ENCODE measurements at regions not wholly inside any gene's neighbourhood (a gene's known extent, or its start where the extent isn't known, plus 50 kb on each side); places are given as distances from the start of the nearest gene placed in this dataset.

DNA sequence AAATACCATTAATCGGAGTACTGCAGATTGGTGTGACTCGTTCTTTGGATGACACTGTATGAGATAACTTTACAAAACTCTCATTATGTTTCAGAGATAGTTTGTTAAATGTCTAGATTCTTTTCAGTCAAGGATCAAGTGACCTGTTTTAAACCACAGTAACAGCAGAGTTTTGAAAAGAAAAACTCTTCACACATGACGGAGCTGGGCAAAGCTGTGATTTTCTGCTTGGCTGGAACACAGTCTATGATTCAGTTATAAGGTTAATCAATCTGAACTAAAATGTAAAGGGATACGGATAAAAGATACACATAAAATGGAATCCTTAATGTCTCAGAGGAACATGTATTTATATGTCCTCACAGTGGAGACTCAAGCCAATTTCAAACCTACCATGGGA lies 573.2 kb downstream of the PRKD1 start:
- Histone ChIP-seq H2BK120ac (ENCODE audit: insufficient read depth, low read length, poor library complexity) (no peak overlapping the region), H3K9ac (ENCODE audit: low read length) (no peak overlapping the region), H3K79me1 (ENCODE audit: low read length) (no peaks in the 10 kb centered on the region), H3K27me3 (ENCODE audit: insufficient read depth, low read length) (no peaks in the 10 kb centered on the region), H3K18ac (ENCODE audit: low read length) (no peak overlapping the region), H2BK5ac (ENCODE audit: low read depth, low read length, poor library complexity) (no peak overlapping the region), H2BK12ac (ENCODE audit: low read length) (no peak overlapping the region), H3K36me3 (ENCODE audit: control insufficient read depth in 1 of 2, insufficient read depth in 2 of 2, low read length in 2 of 2) (no peaks in the 10 kb centered on the region), H3K27ac (ENCODE audit: low read depth, low read length) (no peak overlapping the region), H2AFZ (ENCODE audit: insufficient read depth, low read length, poor library complexity) (no peak overlapping the region), H3K4ac (ENCODE audit: low read depth, low read length) (no peak overlapping the region), H3K4me1 (ENCODE audit: control insufficient read depth in 1 of 2, insufficient read depth in 2 of 2, low read length in 2 of 2) (no peaks in the 10 kb centered on the region), H3K23ac (ENCODE audit: low read length) (no peak overlapping the region), H3K9me3 (ENCODE audit: insufficient read depth, low read depth, low read length) (no peaks in the 10 kb centered on the region), H4K8ac (ENCODE audit: low read depth, low read length) (no peak overlapping the region), H4K91ac (ENCODE audit: low read depth, low read length) (no peak overlapping the region), H3K4me3 (ENCODE audit: low read depth, low read length) (no peak overlapping the region), H3K14ac (ENCODE audit: low read length) (no peak overlapping the region), H4K12ac (ENCODE audit: low read depth, low read length) (no peak overlapping the region), H2AK5ac (ENCODE audit: low read length) (no peak overlapping the region), H3K79me2 (ENCODE audit: control insufficient read depth, insufficient read depth, low read length, poor library complexity) (no peaks in the 10 kb centered on the region), H3K4me2 (ENCODE audit: low read length) (no peak overlapping the region)
- no CpG with 5 or more reads among the region's 4 CpGs for WGBS (ENCODE audit: extremely low coverage, insufficient coverage, insufficient read length)
- DNase-seq = no peak

DNA sequence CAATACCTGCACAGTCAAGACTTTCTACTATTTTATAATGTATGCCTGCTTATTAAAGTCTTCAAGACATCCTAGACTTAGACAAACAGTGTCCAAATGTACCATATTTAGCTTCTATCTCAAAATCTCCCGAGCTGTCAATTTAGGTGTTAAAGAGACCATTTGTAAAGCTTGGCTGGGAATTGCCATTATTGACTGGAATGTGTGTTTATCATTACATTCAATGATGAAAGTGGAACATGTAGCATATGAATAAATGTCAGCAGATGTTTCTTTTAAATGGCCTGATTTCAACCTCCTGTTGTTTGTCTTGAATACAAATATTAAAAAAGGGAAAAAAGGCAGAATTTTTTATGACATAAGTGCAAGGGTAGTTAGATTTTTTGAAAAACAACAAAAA lies 572.3 kb downstream of the PRKD1 start:
- H3K14ac ChIP-seq (ENCODE audit: low read length) = no peak overlapping the region
- H3K79me2 ChIP-seq (ENCODE audit: control insufficient read depth, insufficient read depth, low read length, poor library complexity) = no peaks in the 10 kb centered on the region
- H2BK5ac ChIP-seq (ENCODE audit: low read depth, low read length, poor library complexity) = no peak overlapping the region
- no peak overlapping the region for H2AK5ac ChIP-seq (ENCODE audit: low read length)
- no peak overlapping the region for H4K8ac ChIP-seq (ENCODE audit: low read depth, low read length)
- no peak overlapping the region for H3K4ac ChIP-seq (ENCODE audit: low read depth, low read length)
- no peak overlapping the region for H3K18ac ChIP-seq (ENCODE audit: low read length)
- H3K79me1 ChIP-seq (ENCODE audit: low read length) = no peaks in the 10 kb centered on the region
- H4K12ac ChIP-seq (ENCODE audit: low read depth, low read length) = no peak overlapping the region
- H3K9me3 ChIP-seq (ENCODE audit: insufficient read depth, low read depth, low read length) = no peaks in the 10 kb centered on the region
- WGBS (ENCODE audit: extremely low coverage, insufficient coverage, insufficient read length) = no CpG with 5 or more reads among the region's 1 CpG
- H2AFZ ChIP-seq (ENCODE audit: insufficient read depth, low read length, poor library complexity) = no peak overlapping the region
- no peak overlapping the region for H3K23ac ChIP-seq (ENCODE audit: low read length)
- H3K36me3 ChIP-seq (ENCODE audit: control insufficient read depth in 1 of 2, insufficient read depth in 2 of 2, low read length in 2 of 2) = no peaks in the 10 kb centered on the region
- H3K4me2 ChIP-seq (ENCODE audit: low read length) = no peak overlapping the region
- H3K27ac ChIP-seq (ENCODE audit: low read depth, low read length) = no peak overlapping the region
- no peak overlapping the region for H2BK120ac ChIP-seq (ENCODE audit: insufficient read depth, low read length, poor library complexity)
- H4K91ac ChIP-seq (ENCODE audit: low read depth, low read length) = no peak overlapping the region
- DNase-seq = no peak
- no peak overlapping the region for H3K4me3 ChIP-seq (ENCODE audit: low read depth, low read length)
- no peak overlapping the region for H3K9ac ChIP-seq (ENCODE audit: low read length)
- no peak overlapping the region for H2BK12ac ChIP-seq (ENCODE audit: low read length)
- no peaks in the 10 kb centered on the region for H3K4me1 ChIP-seq (ENCODE audit: control insufficient read depth in 1 of 2, insufficient read depth in 2 of 2, low read length in 2 of 2)
- H3K27me3 ChIP-seq (ENCODE audit: insufficient read depth, low read length) = no peaks in the 10 kb centered on the region

DNA sequence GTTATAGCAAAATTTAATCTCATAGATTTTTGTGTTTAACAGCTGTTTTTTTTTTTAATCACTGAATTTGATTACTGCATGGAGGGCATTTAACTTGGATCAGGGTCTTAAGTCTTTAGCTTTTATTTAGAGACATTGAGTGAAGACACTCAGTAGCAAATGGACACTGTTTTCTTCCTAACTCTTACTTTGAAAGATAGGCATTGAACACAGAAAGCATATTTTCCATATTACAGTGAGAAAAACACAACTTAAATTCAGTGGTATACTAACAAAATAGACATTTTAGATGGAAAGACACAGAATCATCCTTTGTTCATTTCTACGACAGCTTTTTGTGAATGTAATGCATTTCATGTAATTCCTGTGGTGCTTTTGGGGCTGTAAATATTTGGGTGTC lies 571.8 kb downstream of the PRKD1 start:
- no peaks in the 10 kb centered on the region for H3K4me1 ChIP-seq (ENCODE audit: control insufficient read depth in 1 of 2, insufficient read depth in 2 of 2, low read length in 2 of 2)
- no peaks in the 10 kb centered on the region for H3K27me3 ChIP-seq (ENCODE audit: insufficient read depth, low read length)
- H3K4ac ChIP-seq (ENCODE audit: low read depth, low read length) = no peak overlapping the region
- no peak overlapping the region for H4K91ac ChIP-seq (ENCODE audit: low read depth, low read length)
- no peaks in the 10 kb centered on the region for H3K36me3 ChIP-seq (ENCODE audit: control insufficient read depth in 1 of 2, insufficient read depth in 2 of 2, low read length in 2 of 2)
- no peak overlapping the region for H2BK12ac ChIP-seq (ENCODE audit: low read length)
- no peak overlapping the region for H3K4me2 ChIP-seq (ENCODE audit: low read length)
- H3K79me2 ChIP-seq (ENCODE audit: control insufficient read depth, insufficient read depth, low read length, poor library complexity) = no peaks in the 10 kb centered on the region
- H3K27ac ChIP-seq (ENCODE audit: low read depth, low read length) = no peak overlapping the region
- no peaks in the 10 kb centered on the region for H3K79me1 ChIP-seq (ENCODE audit: low read length)
- no peak overlapping the region for H2AK5ac ChIP-seq (ENCODE audit: low read length)
- no peak for DNase-seq
- no CpG with 5 or more reads among the region's 1 CpG for WGBS (ENCODE audit: extremely low coverage, insufficient coverage, insufficient read length)
- no peak overlapping the region for H4K8ac ChIP-seq (ENCODE audit: low read depth, low read length)
- no peak overlapping the region for H3K18ac ChIP-seq (ENCODE audit: low read length)
- no peak overlapping the region for H3K14ac ChIP-seq (ENCODE audit: low read length)
- no peak overlapping the region for H4K12ac ChIP-seq (ENCODE audit: low read depth, low read length)
- H3K9ac ChIP-seq (ENCODE audit: low read length) = no peak overlapping the region
- no peak overlapping the region for H3K23ac ChIP-seq (ENCODE audit: low read length)
- no peak overlapping the region for H2BK5ac ChIP-seq (ENCODE audit: low read depth, low read length, poor library complexity)
- no peak overlapping the region for H2AFZ ChIP-seq (ENCODE audit: insufficient read depth, low read length, poor library complexity)
- no peaks in the 10 kb centered on the region for H3K9me3 ChIP-seq (ENCODE audit: insufficient read depth, low read depth, low read length)
- no peak overlapping the region for H2BK120ac ChIP-seq (ENCODE audit: insufficient read depth, low read length, poor library complexity)
- H3K4me3 ChIP-seq (ENCODE audit: low read depth, low read length) = no peak overlapping the region

DNA sequence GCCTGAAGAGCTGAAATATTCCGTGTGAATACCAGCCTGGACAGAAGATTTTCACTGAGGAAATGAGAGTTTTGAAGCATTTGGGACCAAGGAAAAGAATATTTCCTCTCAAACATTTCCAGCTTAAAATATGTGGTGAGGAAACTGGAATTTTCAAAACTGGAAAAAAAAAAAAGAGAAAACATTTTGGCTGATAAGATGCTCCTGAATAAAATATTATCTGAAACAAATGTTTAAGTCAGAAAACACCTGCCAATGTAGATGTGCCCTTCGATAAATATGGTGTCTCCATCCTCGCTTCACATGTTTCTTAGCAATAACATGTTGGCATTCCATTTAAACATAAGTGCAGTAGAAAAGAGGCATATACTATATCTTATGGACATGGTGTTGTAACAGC lies 567.0 kb downstream of the PRKD1 start:
- no peak overlapping the region for H2AFZ ChIP-seq (ENCODE audit: insufficient read depth, low read length, poor library complexity)
- H3K18ac ChIP-seq (ENCODE audit: low read length) = no peak overlapping the region
- no peak overlapping the region for H2BK12ac ChIP-seq (ENCODE audit: low read length)
- H3K36me3 ChIP-seq (ENCODE audit: control insufficient read depth in 1 of 2, insufficient read depth in 2 of 2, low read length in 2 of 2) = no peaks in the 10 kb centered on the region
- no peak overlapping the region for H4K12ac ChIP-seq (ENCODE audit: low read depth, low read length)
- no peak overlapping the region for H2BK5ac ChIP-seq (ENCODE audit: low read depth, low read length, poor library complexity)
- H3K9ac ChIP-seq (ENCODE audit: low read length) = no peak overlapping the region
- H3K4ac ChIP-seq (ENCODE audit: low read depth, low read length) = no peak overlapping the region
- no peaks in the 10 kb centered on the region for H3K79me2 ChIP-seq (ENCODE audit: control insufficient read depth, insufficient read depth, low read length, poor library complexity)
- H4K8ac ChIP-seq (ENCODE audit: low read depth, low read length) = no peak overlapping the region
- H3K14ac ChIP-seq (ENCODE audit: low read length) = no peak overlapping the region
- no peaks in the 10 kb centered on the region for H3K27me3 ChIP-seq (ENCODE audit: insufficient read depth, low read length)
- H3K4me3 ChIP-seq (ENCODE audit: low read depth, low read length) = no peak overlapping the region
- DNase-seq = no peak
- no peak overlapping the region for H2AK5ac ChIP-seq (ENCODE audit: low read length)
- WGBS (ENCODE audit: extremely low coverage, insufficient coverage, insufficient read length) = no CpG with 5 or more reads among the region's 3 CpGs
- H4K91ac ChIP-seq (ENCODE audit: low read depth, low read length) = no peak overlapping the region
- H3K23ac ChIP-seq (ENCODE audit: low read length) = no peak overlapping the region
- H2BK120ac ChIP-seq (ENCODE audit: insufficient read depth, low read length, poor library complexity) = no peak overlapping the region
- no peaks in the 10 kb centered on the region for H3K79me1 ChIP-seq (ENCODE audit: low read length)
- H3K9me3 ChIP-seq (ENCODE audit: insufficient read depth, low read depth, low read length) = no peaks in the 10 kb centered on the region
- H3K4me2 ChIP-seq (ENCODE audit: low read length) = no peak overlapping the region
- no peaks in the 10 kb centered on the region for H3K4me1 ChIP-seq (ENCODE audit: control insufficient read depth in 1 of 2, insufficient read depth in 2 of 2, low read length in 2 of 2)
- no peak overlapping the region for H3K27ac ChIP-seq (ENCODE audit: low read depth, low read length)
